Astrocyte (in vitro differentiated cells and primary cell): ENCODE measurements at regions not wholly inside any gene's neighbourhood (a gene's known extent, or its start where the extent isn't known, plus 50 kb on each side); places are given as distances from the start of the nearest gene placed in this dataset.

ENCODE experiments used
- DNase-seq: peaks from one replicate; pipeline ENCODE4 v3.0.0-alpha.2; 2010; ENCODE audit warnings: low read depth
- FAIRE-seq: peaks from 2 replicates; lab custom pipeline; 2011; peaks lifted over from hg19 to GRCh38; lab: Jason Lieb, UNC
- H2AFZ ChIP-seq: 2 replicates; pipeline ENCODE4 v1.6.0; 2012; ENCODE audit warnings: low read depth, low read length, inconsistent platforms
- H3K27ac ChIP-seq: 2 replicates; pipeline ENCODE4 v1.5.1; 2011; ENCODE audit warnings: low read depth, low read length, inconsistent platforms
- H3K27me3 ChIP-seq: 2 replicates; pipeline ENCODE4 v1.6.0; 2011; ENCODE audit warnings: low read length, inconsistent platforms; ENCODE audit not compliant: insufficient read depth
- H3K36me3 ChIP-seq: 2 replicates; pipeline ENCODE4 v1.5.1; 2011; ENCODE audit warnings: low read length, inconsistent platforms; ENCODE audit not compliant: insufficient read depth
- H3K4me1 ChIP-seq: 2 replicates; pipeline ENCODE4 v1.5.1; 2011; ENCODE audit warnings: low read length, inconsistent platforms; ENCODE audit not compliant: insufficient read depth
- H3K4me2 ChIP-seq: 2 replicates; pipeline ENCODE4 v1.6.0; 2012; ENCODE audit warnings: low read length, inconsistent platforms
- H3K4me3 ChIP-seq: 2 replicates; pipeline ENCODE4 v1.5.1; 2011; ENCODE audit warnings: low read depth, mild to moderate bottlenecking, low read length, inconsistent platforms; ENCODE audit not compliant: insufficient read depth
- H3K79me2 ChIP-seq: 2 replicates; pipeline ENCODE4 v1.6.0; 2012; ENCODE audit warnings: mild to moderate bottlenecking, low read length, inconsistent platforms; ENCODE audit not compliant: insufficient read depth
- H3K9ac ChIP-seq: 2 replicates; pipeline ENCODE4 v1.6.0; 2012; ENCODE audit warnings: mild to moderate bottlenecking, low read length, inconsistent platforms
- H3K9me3 ChIP-seq: 2 replicates; pipeline ENCODE4 v1.5.1; 2012; ENCODE audit warnings: low read depth, mild to moderate bottlenecking, low read length, inconsistent platforms; ENCODE audit not compliant: insufficient read depth
- H4K20me1 ChIP-seq: 2 replicates; pipeline ENCODE4 v1.6.0; 2012; ENCODE audit warnings: low read length, inconsistent platforms; ENCODE audit not compliant: insufficient read depth
- H3K27ac Mint-ChIP-seq: one replicate; pipeline ENCODE4 v1.8.0; 2021; ENCODE audit warnings: mild to moderate bottlenecking, mixed read lengths; ENCODE audit not compliant: unreplicated experiment
- H3K27me3 Mint-ChIP-seq: one replicate; pipeline ENCODE4 v1.8.0; 2021; ENCODE audit warnings: low read depth, mixed read lengths; ENCODE audit not compliant: unreplicated experiment
- H3K36me3 Mint-ChIP-seq: one replicate; pipeline ENCODE4 v1.8.0; 2021; ENCODE audit warnings: low read depth, mixed read lengths; ENCODE audit not compliant: unreplicated experiment
- H3K4me1 Mint-ChIP-seq: one replicate; pipeline ENCODE4 v1.8.0; 2021; ENCODE audit warnings: low read depth, mixed read lengths; ENCODE audit not compliant: unreplicated experiment
- H3K4me3 Mint-ChIP-seq: one replicate; pipeline ENCODE4 v1.8.0; 2021; ENCODE audit warnings: mild to moderate bottlenecking, moderate library complexity, mixed read lengths; ENCODE audit not compliant: unreplicated experiment
- H3K9me3 Mint-ChIP-seq: one replicate; pipeline ENCODE4 v1.8.0; 2021; ENCODE audit warnings: mild to moderate bottlenecking, mixed read lengths; ENCODE audit not compliant: unreplicated experiment
- CTCF ChIP-seq: IDR thresholded peaks from 2 replicates; pipeline ENCODE4 v1.5.1; 2011; ENCODE audit warnings: low read depth, mild to moderate bottlenecking, inconsistent platforms, low read length, moderate library complexity; ENCODE audit not compliant: insufficient read depth
- EZH2 ChIP-seq: IDR thresholded peaks from 2 replicates; pipeline ENCODE4 v1.6.1; 2012; ENCODE audit warnings: mild to moderate bottlenecking, low read length, inconsistent platforms; ENCODE audit not compliant: insufficient read depth

GRCh38 chr4:120236873-120237272 is 170.2 kb upstream of the MAD2L1 start:
- Mint-ChIP-seq H3K4me3 (no peak overlapping the region), H3K4me1 (peaks cover 4% of the 10 kb centered on the region), H3K27ac (no peak overlapping the region), H3K27me3 (no peaks in the 10 kb centered on the region), H3K9me3 (peaks cover 3% of the 10 kb centered on the region), H3K36me3 (no peaks in the 10 kb centered on the region)
- H3K27me3 ChIP-seq: no peaks in the 10 kb centered on the region
- H3K9me3 ChIP-seq: no peaks in the 10 kb centered on the region
- no peaks in the 10 kb centered on the region for H3K36me3 ChIP-seq
- no peak overlapping the region for H3K4me3 ChIP-seq
- H3K79me2 ChIP-seq: no peaks in the 10 kb centered on the region
- FAIRE-seq (no peak), DNase-seq (no peak)
- H4K20me1 ChIP-seq: no peaks in the 10 kb centered on the region
- H2AFZ ChIP-seq: no peak overlapping the region
- no peak for TF ChIP-seq EZH2
- no peak for TF ChIP-seq CTCF
- no peak overlapping the region for H3K9ac ChIP-seq
- no peaks in the 10 kb centered on the region for H3K4me1 ChIP-seq
- H3K4me2 ChIP-seq: no peak overlapping the region
- H3K27ac ChIP-seq: no peak overlapping the region

- no peak overlapping the region for H2AFZ ChIP-seq
- H3K4me1 ChIP-seq: no peaks in the 10 kb centered on the region
- H3K36me3 ChIP-seq: no peaks in the 10 kb centered on the region
- no peak overlapping the region for H3K27ac Mint-ChIP-seq
- H3K4me3 Mint-ChIP-seq: no peak overlapping the region
- TF ChIP-seq EZH2 (no peak), CTCF (no peak)
- no peaks in the 10 kb centered on the region for H3K27me3 ChIP-seq
- peaks cover 4% of the 10 kb centered on the region for H3K4me1 Mint-ChIP-seq
- no peak overlapping the region for H3K4me3 ChIP-seq
- DNase-seq: peak; percentile 20
- no peak overlapping the region for H3K9ac ChIP-seq
- no peaks in the 10 kb centered on the region for H3K27me3 Mint-ChIP-seq
- H3K4me2 ChIP-seq: peak overlapping the region; percentile 25
- H4K20me1 ChIP-seq: no peaks in the 10 kb centered on the region
- no peak for FAIRE-seq
- no peaks in the 10 kb centered on the region for H3K79me2 ChIP-seq
- no peaks in the 10 kb centered on the region for H3K36me3 Mint-ChIP-seq
- H3K9me3 Mint-ChIP-seq: peaks cover 3% of the 10 kb centered on the region
- H3K9me3 ChIP-seq: no peaks in the 10 kb centered on the region
- H3K27ac ChIP-seq: no peak overlapping the region
These were observed 165.4 kb upstream of the MAD2L1 start for GRCh38 chr4:120232050-120232449.

GRCh38 chr4:120228086-120228485 is 161.4 kb upstream of the MAD2L1 start:
- TF ChIP-seq EZH2 (no peak), CTCF (no peak)
- no peaks in the 10 kb centered on the region for H3K27me3 ChIP-seq
- no peak overlapping the region for H3K4me3 ChIP-seq
- no peaks in the 10 kb centered on the region for H3K36me3 ChIP-seq
- no peaks in the 10 kb centered on the region for H3K27me3 Mint-ChIP-seq
- H2AFZ ChIP-seq: no peak overlapping the region
- no peak overlapping the region for H3K4me2 ChIP-seq
- H3K4me1 Mint-ChIP-seq: peaks cover 4% of the 10 kb centered on the region
- H3K9me3 Mint-ChIP-seq: peaks cover 1% of the 10 kb centered on the region
- no peaks in the 10 kb centered on the region for H3K4me1 ChIP-seq
- H3K36me3 Mint-ChIP-seq: no peaks in the 10 kb centered on the region
- H3K79me2 ChIP-seq: no peaks in the 10 kb centered on the region
- no peak overlapping the region for H3K27ac ChIP-seq
- FAIRE-seq: no peak
- H3K27ac Mint-ChIP-seq: no peak overlapping the region
- no peak for DNase-seq
- H3K9me3 ChIP-seq: no peaks in the 10 kb centered on the region
- H3K9ac ChIP-seq: no peak overlapping the region
- H4K20me1 ChIP-seq: no peaks in the 10 kb centered on the region
- no peak overlapping the region for H3K4me3 Mint-ChIP-seq
